ENCODE measurements at regions not wholly inside any gene's neighbourhood (a gene's known extent, or its start where the extent isn't known, plus 50 kb on each side); places are given as distances from the start of the nearest gene placed in this dataset.

- DNase-seq (ENCODE audit: extremely low read depth, low read depth) = no peak
- TF ChIP-seq, protein P1, sequence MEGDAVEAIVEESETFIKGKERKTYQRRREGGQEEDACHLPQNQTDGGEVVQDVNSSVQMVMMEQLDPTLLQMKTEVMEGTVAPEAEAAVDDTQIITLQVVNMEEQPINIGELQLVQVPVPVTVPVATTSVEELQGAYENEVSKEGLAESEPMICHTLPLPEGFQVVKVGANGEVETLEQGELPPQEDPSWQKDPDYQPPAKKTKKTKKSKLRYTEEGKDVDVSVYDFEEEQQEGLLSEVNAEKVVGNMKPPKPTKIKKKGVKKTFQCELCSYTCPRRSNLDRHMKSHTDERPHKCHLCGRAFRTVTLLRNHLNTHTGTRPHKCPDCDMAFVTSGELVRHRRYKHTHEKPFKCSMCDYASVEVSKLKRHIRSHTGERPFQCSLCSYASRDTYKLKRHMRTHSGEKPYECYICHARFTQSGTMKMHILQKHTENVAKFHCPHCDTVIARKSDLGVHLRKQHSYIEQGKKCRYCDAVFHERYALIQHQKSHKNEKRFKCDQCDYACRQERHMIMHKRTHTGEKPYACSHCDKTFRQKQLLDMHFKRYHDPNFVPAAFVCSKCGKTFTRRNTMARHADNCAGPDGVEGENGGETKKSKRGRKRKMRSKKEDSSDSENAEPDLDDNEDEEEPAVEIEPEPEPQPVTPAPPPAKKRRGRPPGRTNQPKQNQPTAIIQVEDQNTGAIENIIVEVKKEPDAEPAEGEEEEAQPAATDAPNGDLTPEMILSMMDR (IDR thresholded peaks at IDR 0.05; ENCODE audit: low read depth, low read length) = no peak
These were observed 52.4 kb upstream of the SSX2IP start for GRCh38 chr1:84742653-84743052.

DNA sequence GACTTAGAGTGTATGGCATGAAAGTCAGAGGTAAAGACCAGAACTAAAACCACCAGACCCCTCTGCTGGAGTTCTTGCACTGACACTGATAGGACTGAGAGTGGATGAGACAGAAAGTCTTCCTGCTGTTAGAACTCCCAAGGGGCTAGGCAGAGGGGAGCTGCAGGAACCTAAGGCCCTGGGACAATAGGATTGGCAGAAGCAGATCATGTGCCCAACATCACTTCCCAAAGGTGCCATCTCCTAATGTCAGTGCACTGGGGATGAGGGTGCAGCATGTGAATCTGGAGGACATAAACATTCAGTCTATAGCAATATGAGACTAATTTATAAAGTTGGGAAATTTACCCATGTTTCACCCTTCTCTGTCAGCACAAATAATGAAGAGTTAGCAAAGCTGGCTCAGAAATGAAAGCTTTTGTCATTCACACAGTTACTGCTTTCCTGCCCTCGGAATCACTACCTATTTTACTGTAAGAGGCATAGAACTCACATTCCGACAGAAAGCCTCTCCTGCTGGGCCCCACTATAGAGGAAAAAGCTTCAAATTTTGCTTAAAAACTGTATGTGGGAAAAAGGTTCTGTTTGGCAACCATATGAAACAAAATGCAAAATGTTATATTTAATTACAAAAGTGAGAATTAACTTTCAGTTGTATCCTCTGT is 49.9 kb upstream of the SSX2IP start:
- no peak for DNase-seq (ENCODE audit: extremely low read depth, low read depth)
- TF ChIP-seq, protein P1 (IDR thresholded peaks at IDR 0.05; ENCODE audit: low read depth, low read length) = no peak
